Large intestine (tissue), 3 donors: ENCODE measurements at regions not wholly inside any gene's neighbourhood (a gene's known extent, or its start where the extent isn't known, plus 50 kb on each side); places are given as distances from the start of the nearest gene placed in this dataset.

Experiments
- DNase-seq, 2 donors: peaks; one replicate each; pipeline versions ENCODE4 v3.0.0 to v3.0.0-alpha.2; 2013
- H3K27ac ChIP-seq: one replicate; pipeline ENCODE4 v1.5.1; 2013; ENCODE audit warnings: low read length
- H3K27me3 ChIP-seq: 2 replicates; pipeline ENCODE4 v1.6.1; 2013; ENCODE audit warnings: low read length; ENCODE audit not compliant: control insufficient read depth, insufficient read depth
- H3K36me3 ChIP-seq: 2 replicates; pipeline ENCODE4 v1.6.1; 2013; ENCODE audit warnings: low read length; ENCODE audit not compliant: control insufficient read depth, insufficient read depth
- H3K4me1 ChIP-seq: one replicate; pipeline ENCODE4 v1.6.1; 2013; ENCODE audit warnings: low read length; ENCODE audit not compliant: control insufficient read depth, insufficient read depth
- H3K4me3 ChIP-seq: one replicate; pipeline ENCODE4 v1.5.1; 2013; ENCODE audit warnings: low read length
- H3K9me3 ChIP-seq: one replicate; pipeline ENCODE4 v1.6.1; 2013; ENCODE audit warnings: mild to moderate bottlenecking, low read depth, low read length, moderate library complexity; ENCODE audit not compliant: control insufficient read depth
- WGBS: methylation state at CpG from one replicate; pipeline ENCODE4 v1.1.5; 2013; ENCODE audit warnings: low lambda C conversion rate; ENCODE audit not compliant: insufficient coverage; 5-methylcytosine and 5-hydroxymethylcytosine counted together

- Histone ChIP-seq H3K27ac (no peak overlapping the region), H3K9me3 (no peaks in the 10 kb centered on the region), H3K4me3 (no peak overlapping the region), H3K27me3 (peaks cover 16% of the 10 kb centered on the region), H3K4me1 (no peaks in the 10 kb centered on the region), H3K36me3 (no peaks in the 10 kb centered on the region)
- WGBS: no CpG with 5 or more reads among the region's 5 CpGs
- DNase-seq: no peak
Observed at GRCh38 chr2:120908314-120908975, 172.8 kb downstream of the GLI2 start.

GRCh38 chr2:120909102-120909501 is 173.4 kb downstream of the GLI2 start:
- H3K4me1 ChIP-seq: no peaks in the 10 kb centered on the region
- DNase-seq: no peak

DNA sequence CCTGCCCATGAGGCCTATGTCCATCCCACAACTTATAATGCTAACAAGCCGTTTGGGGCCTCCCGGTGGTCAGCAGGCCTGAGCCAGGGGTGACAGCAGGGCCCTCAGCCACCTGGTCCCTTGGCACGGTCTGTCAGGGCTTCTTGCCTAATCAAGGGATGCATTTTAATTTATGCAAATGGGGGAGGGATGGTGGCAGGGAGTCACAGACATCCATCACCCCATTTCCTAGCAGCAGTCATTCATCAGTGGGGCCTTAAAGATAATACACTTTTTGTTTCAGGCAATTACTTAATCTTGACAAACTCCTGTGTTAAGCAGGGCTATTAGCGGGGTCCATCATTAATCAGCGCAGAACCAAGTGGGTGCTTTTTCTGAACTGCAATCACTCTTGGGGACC is 174.5 kb downstream of the GLI2 start:
- no peak overlapping the region for H3K4me3 ChIP-seq
- DNase-seq: no peak
- H3K9me3 ChIP-seq: no peaks in the 10 kb centered on the region
- no CpG with 5 or more reads among the region's 5 CpGs for WGBS
- peaks cover 27% of the 10 kb centered on the region for H3K27me3 ChIP-seq
- no peaks in the 10 kb centered on the region for H3K36me3 ChIP-seq
- H3K4me1 ChIP-seq: no peaks in the 10 kb centered on the region
- H3K27ac ChIP-seq: no peak overlapping the region

More at GRCh38 chr2:120909102-120909501, 173.4 kb downstream of the GLI2 start:
- no peaks in the 10 kb centered on the region for H3K9me3 ChIP-seq
- no peak overlapping the region for H3K4me3 ChIP-seq
- no peak overlapping the region for H3K27ac ChIP-seq
- no CpG with 5 or more reads among the region's 2 CpGs for WGBS
- H3K36me3 ChIP-seq: no peaks in the 10 kb centered on the region
- H3K27me3 ChIP-seq: peaks cover 21% of the 10 kb centered on the region

DNA sequence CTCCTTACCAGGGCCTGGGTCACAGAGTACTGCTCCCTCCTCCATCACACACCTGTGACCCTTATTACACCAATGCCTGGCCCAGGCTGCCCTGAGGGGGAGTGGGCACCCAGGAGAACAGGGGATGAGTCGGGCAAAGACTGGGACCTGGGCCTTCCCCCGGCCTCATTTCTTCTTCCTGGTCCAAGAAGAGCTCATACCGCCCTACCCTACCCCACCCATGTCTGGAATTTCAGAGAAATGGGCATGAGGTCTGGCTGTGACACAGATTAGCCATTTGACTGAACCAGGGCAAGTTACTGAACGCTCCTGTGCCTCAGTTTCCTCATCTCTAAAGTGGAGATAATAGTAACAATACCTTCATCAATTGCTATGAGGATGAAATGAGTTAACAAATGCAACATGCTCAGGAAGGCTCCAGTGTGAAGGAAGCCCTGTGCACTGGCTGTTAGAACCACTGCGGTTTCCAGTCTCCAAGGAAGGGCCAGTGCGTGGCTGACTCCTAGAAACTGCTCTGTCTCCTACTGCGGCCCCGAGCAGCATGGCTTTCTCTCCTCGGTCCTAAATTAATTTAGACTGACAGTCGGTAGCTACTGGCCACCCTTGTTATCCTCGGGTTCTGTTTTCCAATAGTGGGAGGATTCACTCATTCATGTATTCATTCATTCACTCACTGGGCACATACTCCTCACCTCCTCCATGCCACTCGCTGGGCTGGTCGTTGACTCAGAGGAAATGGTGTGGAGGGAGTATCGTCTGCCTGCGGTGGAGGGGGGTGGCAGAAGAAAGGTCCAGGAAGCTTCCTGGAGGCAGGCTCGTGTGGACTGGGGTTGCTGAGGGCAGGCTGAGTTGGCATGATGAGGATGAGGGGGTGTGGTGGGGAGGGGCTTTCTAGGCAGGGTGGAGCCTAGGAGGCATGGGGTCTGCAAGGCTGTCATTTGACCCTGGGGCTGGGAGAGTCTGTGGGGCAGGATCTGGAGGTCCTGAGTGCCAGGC is 175.6 kb downstream of the GLI2 start:
- H3K27ac ChIP-seq: no peak overlapping the region

DNA sequence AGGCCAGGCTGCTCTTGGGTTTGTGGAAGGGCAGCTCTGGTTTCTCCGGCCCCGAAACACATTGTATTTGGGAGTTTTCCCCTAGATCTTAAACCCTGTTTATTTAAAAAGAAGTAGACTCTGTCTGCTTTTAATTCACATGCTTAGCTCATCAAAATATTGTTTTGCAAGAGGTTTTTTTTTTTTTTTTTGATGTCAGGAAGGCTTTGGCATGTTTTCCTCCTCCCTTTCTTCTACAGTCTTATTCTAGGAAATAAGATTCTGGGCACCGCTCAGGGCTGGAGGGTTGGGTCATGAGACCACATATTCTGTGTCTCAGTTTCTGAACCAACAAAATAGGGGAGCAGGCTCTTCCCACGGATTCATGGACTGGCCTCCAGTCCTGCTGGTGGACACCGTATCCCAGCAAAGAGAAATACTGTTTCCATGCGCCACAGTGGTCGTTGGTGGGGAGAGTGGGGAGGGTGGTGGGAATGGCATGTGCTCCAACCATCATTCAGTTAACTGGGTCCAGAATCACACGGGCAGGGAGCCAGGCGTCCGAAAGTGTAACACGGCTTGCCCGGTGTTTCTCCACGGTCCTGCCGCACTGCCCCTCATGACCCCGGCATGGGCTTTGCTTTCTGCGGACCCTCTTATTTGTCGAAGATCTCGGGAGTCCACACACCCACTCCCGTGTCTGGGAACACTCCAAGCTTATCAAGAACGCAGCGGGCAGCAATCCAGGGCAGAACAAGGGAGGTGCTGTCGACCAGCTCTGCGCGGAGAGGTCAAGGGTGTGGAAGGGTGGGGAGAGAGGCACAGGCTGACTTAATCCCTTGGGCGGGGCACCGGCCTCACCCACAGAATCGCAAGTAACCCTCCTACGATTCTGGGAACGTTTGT is 176.7 kb downstream of the GLI2 start:
- H3K4me1 ChIP-seq: peaks cover 5% of the 10 kb centered on the region
- no peaks in the 10 kb centered on the region for H3K36me3 ChIP-seq
- peak in 1 of 2 donors; percentile 38 for DNase-seq
- H3K27ac ChIP-seq: no peak overlapping the region
- no peak overlapping the region for H3K4me3 ChIP-seq
- WGBS: no CpG with 5 or more reads among the region's 29 CpGs
- H3K27me3 ChIP-seq: peaks cover 38% of the 10 kb centered on the region
- H3K9me3 ChIP-seq: no peaks in the 10 kb centered on the region

More for the DNA sequence above, 175.6 kb downstream of the GLI2 start:
- no peak overlapping the region for H3K4me3 ChIP-seq
- no peak for DNase-seq
- no peaks in the 10 kb centered on the region for H3K36me3 ChIP-seq
- peaks cover 29% of the 10 kb centered on the region for H3K27me3 ChIP-seq
- H3K9me3 ChIP-seq: no peaks in the 10 kb centered on the region
- WGBS: 80% methylated on average over 3 of the region's 16 CpGs
- peaks cover 5% of the 10 kb centered on the region for H3K4me1 ChIP-seq

DNA sequence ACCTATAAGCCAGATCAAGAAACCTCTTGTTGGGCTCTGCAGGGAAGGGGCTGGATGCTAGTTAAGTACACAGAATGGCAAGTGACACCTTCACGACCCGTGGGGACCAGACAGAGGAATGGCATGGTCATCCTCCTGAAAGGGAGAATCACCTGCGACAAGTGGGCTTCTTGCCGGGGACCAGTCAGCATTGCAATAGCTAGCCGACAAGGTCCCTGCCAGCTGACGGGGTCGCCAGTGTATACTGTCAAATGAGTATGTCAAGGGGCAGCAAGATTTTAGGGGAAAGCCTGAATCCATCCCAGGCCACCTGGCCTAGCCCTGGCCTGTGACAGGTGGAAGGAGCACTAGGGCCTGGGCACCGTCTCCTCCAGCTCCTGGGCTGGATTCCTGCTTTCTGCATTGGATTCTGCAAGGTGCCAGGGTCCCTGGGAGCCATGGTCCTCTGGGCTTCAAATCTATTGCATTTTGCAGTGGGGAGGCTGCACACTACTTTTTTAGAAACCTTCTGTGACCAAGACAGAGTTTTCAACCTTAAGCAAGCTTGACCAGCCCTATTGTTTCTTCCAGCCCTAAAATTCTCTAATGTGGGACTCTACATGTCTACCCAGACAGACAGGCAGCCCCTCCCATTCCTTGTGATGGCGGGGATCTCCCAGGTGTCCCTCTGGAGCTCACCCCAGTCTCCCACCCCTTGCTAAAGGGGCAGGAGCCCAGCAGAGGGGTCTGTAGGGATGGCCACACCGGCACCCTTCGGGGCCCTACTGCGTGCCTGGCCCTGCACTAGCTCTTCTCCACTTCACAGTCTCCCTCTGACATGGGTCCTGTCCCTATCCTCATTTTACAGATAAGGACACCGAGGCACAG is 178.5 kb downstream of the GLI2 start:
- Histone ChIP-seq H3K4me1 (peaks cover 5% of the 10 kb centered on the region), H3K27ac (no peak overlapping the region), H3K27me3 (peaks cover 38% of the 10 kb centered on the region), H3K36me3 (no peaks in the 10 kb centered on the region), H3K9me3 (no peaks in the 10 kb centered on the region), H3K4me3 (no peak overlapping the region)
- no peak for DNase-seq
- no CpG with 5 or more reads among the region's 13 CpGs for WGBS

DNA sequence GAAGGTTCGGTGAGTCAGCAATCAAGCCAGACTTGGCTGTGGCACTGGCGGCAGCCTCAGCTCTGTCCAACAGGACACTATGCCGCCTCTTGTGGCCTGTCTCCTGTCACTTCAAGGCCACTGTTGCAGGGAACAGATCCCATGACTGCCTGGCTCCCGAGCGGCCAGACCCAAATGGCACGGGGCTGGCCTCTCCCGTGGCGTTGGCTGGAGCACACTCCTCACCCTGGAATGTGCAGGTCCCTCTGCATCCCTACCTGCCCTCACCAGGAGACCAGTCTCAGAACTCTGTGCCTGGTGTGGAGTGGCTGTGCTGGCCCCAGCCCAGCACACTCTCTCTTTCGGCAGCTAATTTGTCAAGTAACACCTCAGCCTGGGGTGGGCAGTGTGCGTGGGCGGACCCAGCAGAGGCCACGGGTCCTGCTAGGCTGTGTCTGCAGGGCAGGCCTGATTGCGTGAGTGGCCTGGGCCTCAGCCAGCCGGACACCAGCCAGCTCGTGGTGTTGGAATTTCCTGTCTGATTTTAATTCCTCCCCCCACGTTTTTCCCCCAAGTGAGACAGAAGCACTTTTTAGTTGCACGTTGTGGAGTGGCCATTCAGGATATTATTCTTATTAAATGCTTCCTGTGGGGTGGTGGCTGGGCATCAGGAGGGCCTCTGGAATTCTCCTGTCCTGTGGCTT is 179.3 kb downstream of the GLI2 start:
- H3K27ac ChIP-seq: no peak overlapping the region
- no peaks in the 10 kb centered on the region for H3K9me3 ChIP-seq
- H3K4me3 ChIP-seq: no peak overlapping the region
- peak in 1 of 2 donors; percentile 14 for DNase-seq
- WGBS: no CpG with 5 or more reads among the region's 17 CpGs
- H3K36me3 ChIP-seq: no peaks in the 10 kb centered on the region
- peaks cover 5% of the 10 kb centered on the region for H3K4me1 ChIP-seq
- H3K27me3 ChIP-seq: peaks cover 38% of the 10 kb centered on the region

- Histone ChIP-seq H3K27ac (no peak overlapping the region), H3K4me3 (no peak overlapping the region), H3K9me3 (no peaks in the 10 kb centered on the region), H3K36me3 (no peaks in the 10 kb centered on the region), H3K4me1 (peaks cover 5% of the 10 kb centered on the region), H3K27me3 (peaks cover 38% of the 10 kb centered on the region)
- no peak for DNase-seq
- WGBS: no CpG with 5 or more reads among the region's 3 CpGs
Observed at GRCh38 chr2:120915670-120916069, 180.0 kb downstream of the GLI2 start.

DNA sequence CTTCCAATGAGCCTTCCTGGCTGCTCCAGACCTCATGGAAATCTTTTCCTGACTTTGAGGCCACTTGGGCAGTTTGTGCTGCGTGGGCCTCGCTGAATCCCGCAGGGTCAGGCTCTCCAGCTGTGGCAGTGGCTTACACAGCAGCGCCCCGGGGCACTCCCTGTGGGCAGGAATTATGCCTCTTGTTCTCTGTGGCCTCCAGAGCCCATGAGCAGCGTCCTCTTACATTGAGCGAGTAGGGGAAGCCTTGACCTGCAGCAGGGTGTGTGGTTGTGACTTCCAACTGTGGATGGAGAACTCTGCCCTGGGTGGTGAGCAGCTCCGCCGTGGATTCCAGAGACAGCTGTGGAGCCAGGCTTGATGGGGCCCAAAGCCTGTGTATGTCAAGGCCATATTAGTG is 180.8 kb downstream of the GLI2 start:
- no peaks in the 10 kb centered on the region for H3K9me3 ChIP-seq

More for the DNA sequence above, 180.8 kb downstream of the GLI2 start:
- H3K27ac ChIP-seq: no peak overlapping the region
- no peaks in the 10 kb centered on the region for H3K36me3 ChIP-seq
- peaks cover 39% of the 10 kb centered on the region for H3K27me3 ChIP-seq
- DNase-seq: no peak
- H3K4me1 ChIP-seq: peaks cover 5% of the 10 kb centered on the region
- no peak overlapping the region for H3K4me3 ChIP-seq
- no CpG with 5 or more reads among the region's 9 CpGs for WGBS
